OCI-LY7 (cell line): ENCODE measurements at regions not wholly inside any gene's neighbourhood (a gene's known extent, or its start where the extent isn't known, plus 50 kb on each side); places are given as distances from the start of the nearest gene placed in this dataset.

Experiments
- BruUV-seq: library from RNA; stranded (reverse); fragments of 400-500 nt; replicated peaks from 2 replicates; lab custom pipeline; 2021; lab: Mats Ljungman, UMichigan
- CTCF ChIA-PET: fragments of 300-600 bp; sonication (Branson Sonifier 250); formaldehyde crosslinking; loops from one replicate; lab custom pipeline; 2022; ENCODE audit warnings: antibody characterized with exemption; ENCODE audit not compliant: unreplicated experiment; lab: Charles Lee
- POLR2A ChIA-PET: fragments of 300-600 bp; sonication (Branson Sonifier 250); formaldehyde crosslinking; loops from one replicate; lab custom pipeline; 2022; ENCODE audit warnings: antibody characterized with exemption; lab: Charles Lee
- DNase-seq: peaks from one replicate; pipeline ENCODE4 v3.0.0-alpha.2; 2015; ENCODE audit warnings: low spot score
- H2AFZ ChIP-seq: fragments of 200-600 bp; sonication (generic), shearing (Covaris generic); 2 replicates; pipeline ENCODE4 v1.6.1; 2014; ENCODE audit warnings: mild to moderate bottlenecking, antibody characterized with exemption, low read length, moderate library complexity
- H3K27ac ChIP-seq: fragments of 200-600 bp; sonication (generic); 2 replicates; pipeline ENCODE4 v1.5.1; 2014; ENCODE audit warnings: mixed run types, low read depth, mild to moderate bottlenecking, moderate library complexity, low read length, inconsistent platforms; ENCODE audit not compliant: poor library complexity, severe bottlenecking
- H3K36me3 ChIP-seq: fragments of 200-600 bp; sonication (generic); 2 replicates; pipeline ENCODE4 v1.6.1; 2014; ENCODE audit warnings: mild to moderate bottlenecking, antibody characterized with exemption, low read length, moderate library complexity, mixed read lengths; ENCODE audit not compliant: insufficient read depth
- H3K4me1 ChIP-seq: fragments of 200-600 bp; sonication (generic); 2 replicates; pipeline ENCODE4 v1.5.1; 2014; ENCODE audit warnings: mild to moderate bottlenecking, low read length; ENCODE audit not compliant: insufficient read depth, poor library complexity, severe bottlenecking
- H3K4me2 ChIP-seq: fragments of 200-600 bp; sonication (generic); 2 replicates; pipeline ENCODE4 v1.6.1; 2014; ENCODE audit warnings: mild to moderate bottlenecking, low read length
- H3K4me3 ChIP-seq: fragments of 200-600 bp; sonication (generic); 2 replicates; pipeline ENCODE4 v1.5.1; 2014; ENCODE audit warnings: mild to moderate bottlenecking, low read depth, low read length; ENCODE audit not compliant: poor library complexity, severe bottlenecking
- H3K79me2 ChIP-seq: fragments of 200-600 bp; sonication (generic); 2 replicates; pipeline ENCODE4 v1.6.1; 2016; ENCODE audit warnings: low read depth, mild to moderate bottlenecking, low read length, moderate library complexity, mixed read lengths; ENCODE audit not compliant: insufficient read depth
- H3K9me2 ChIP-seq: fragments of 200-600 bp; sonication (generic); 2 replicates; pipeline ENCODE4 v1.6.1; 2016; ENCODE audit warnings: mild to moderate bottlenecking, low read length, mixed read lengths; ENCODE audit not compliant: insufficient read depth
- H3K9me3 ChIP-seq: fragments of 200-600 bp; sonication (generic); 2 replicates; pipeline ENCODE4 v1.6.1; 2014; ENCODE audit warnings: mild to moderate bottlenecking, mixed run types, low read length, mixed read lengths
- H4K20me1 ChIP-seq: fragments of 200-600 bp; sonication (generic); 2 replicates; pipeline ENCODE4 v1.6.1; 2014; ENCODE audit warnings: mild to moderate bottlenecking, antibody characterized with exemption, low read length, moderate library complexity, mixed read lengths; ENCODE audit not compliant: insufficient read depth
- EZH2phosphoT487 ChIP-seq: fragments of 200-600 bp; sonication (generic); IDR thresholded peaks from 2 replicates; pipeline ENCODE4 v1.6.1; 2018; ENCODE audit warnings: low read depth, borderline replicate concordance, mild to moderate bottlenecking, mixed run types, antibody characterized with exemption, low read length, moderate library complexity, mixed read lengths
- intact Hi-C: fragments of 100-400 bp; cut with micrococcal nuclease; formaldehyde crosslinking; loops from one replicate; pipeline ENCODE4 v1.10.0; 2022; ENCODE audit not compliant: unreplicated experiment
- TF ChIP-seq, protein P1 (sequence below): fragments of 200-600 bp; sonication (generic); conservative IDR thresholded peaks from 2 replicates; pipeline ENCODE4 v1.5.1; 2014; ENCODE audit warnings: mild to moderate bottlenecking, antibody characterized with exemption, low read length, moderate library complexity, mixed read lengths

DNA sequence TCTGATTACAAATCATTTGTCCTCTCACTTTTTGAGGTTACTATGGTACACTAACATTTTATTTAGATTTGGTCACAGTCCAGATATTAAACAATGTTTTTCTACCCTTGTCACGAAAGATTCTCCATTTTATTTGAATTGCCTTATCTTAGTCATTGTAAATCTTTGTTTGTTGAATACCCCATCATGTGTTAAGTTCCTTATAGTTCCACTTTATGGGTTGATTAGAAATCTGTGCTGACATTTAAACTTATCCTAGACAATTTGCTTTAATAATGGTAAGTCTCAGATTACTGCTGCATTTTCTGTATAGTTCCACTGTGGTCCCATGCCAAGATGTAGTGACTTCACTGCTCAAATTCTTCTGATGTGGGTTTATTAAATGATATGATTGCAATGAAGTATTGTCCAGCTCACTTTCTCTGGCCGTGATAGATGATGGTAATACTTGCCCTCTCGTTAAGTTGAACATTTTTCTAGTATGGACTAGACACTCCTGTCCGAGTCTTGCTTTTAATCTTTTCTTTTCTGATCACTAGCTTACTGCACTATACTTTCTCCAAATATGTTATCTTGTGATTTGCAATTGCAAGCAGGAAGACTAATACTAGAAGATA, 1107.3 kb downstream of the SLC6A15 start:
- H3K4me1 ChIP-seq = no peaks in the 10 kb centered on the region
- H3K36me3 ChIP-seq = no peaks in the 10 kb centered on the region
- no peak overlapping the region for H2AFZ ChIP-seq
- no peak for DNase-seq
- POLR2A ChIA-PET = no interaction called here
- CTCF ChIA-PET = no interaction called here
- no peaks in the 10 kb centered on the region for H3K79me2 ChIP-seq
- intact Hi-C loops = no loop called here
- H3K4me3 ChIP-seq = no peak overlapping the region
- H3K4me2 ChIP-seq = no peak overlapping the region
- H4K20me1 ChIP-seq = no peaks in the 10 kb centered on the region
- no peaks in the 10 kb centered on the region for H3K9me2 ChIP-seq
- H3K9me3 ChIP-seq = no peaks in the 10 kb centered on the region
- TF ChIP-seq, protein P1, sequence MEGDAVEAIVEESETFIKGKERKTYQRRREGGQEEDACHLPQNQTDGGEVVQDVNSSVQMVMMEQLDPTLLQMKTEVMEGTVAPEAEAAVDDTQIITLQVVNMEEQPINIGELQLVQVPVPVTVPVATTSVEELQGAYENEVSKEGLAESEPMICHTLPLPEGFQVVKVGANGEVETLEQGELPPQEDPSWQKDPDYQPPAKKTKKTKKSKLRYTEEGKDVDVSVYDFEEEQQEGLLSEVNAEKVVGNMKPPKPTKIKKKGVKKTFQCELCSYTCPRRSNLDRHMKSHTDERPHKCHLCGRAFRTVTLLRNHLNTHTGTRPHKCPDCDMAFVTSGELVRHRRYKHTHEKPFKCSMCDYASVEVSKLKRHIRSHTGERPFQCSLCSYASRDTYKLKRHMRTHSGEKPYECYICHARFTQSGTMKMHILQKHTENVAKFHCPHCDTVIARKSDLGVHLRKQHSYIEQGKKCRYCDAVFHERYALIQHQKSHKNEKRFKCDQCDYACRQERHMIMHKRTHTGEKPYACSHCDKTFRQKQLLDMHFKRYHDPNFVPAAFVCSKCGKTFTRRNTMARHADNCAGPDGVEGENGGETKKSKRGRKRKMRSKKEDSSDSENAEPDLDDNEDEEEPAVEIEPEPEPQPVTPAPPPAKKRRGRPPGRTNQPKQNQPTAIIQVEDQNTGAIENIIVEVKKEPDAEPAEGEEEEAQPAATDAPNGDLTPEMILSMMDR = no peak
- no peak for TF ChIP-seq EZH2phosphoT487
- no peak overlapping the region for H3K27ac ChIP-seq
- BruUV-seq = no TSS peak

DNA sequence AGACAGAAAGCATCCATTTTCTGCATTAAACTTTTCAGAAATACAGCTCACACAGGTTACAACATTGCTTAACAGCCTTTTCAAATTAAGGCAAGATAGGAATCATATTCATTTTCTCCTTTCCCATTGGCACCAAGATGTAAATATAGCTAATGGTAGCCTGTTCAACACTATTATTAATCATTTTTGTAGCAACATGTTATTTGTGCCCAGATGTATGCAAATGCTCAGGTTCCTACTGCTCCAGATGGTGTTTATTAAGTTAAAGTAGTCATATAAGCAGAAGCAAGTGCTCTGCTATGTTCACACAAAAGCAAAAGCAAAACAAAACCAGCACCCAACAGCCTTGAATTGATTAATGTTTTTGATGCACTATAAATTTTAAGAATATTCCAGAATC, 1110.6 kb downstream of the SLC6A15 start:
- Histone ChIP-seq H3K79me2 (no peaks in the 10 kb centered on the region), H3K9me3 (no peaks in the 10 kb centered on the region), H4K20me1 (no peaks in the 10 kb centered on the region), H3K27ac (no peak overlapping the region), H3K4me2 (no peak overlapping the region), H2AFZ (no peak overlapping the region), H3K4me3 (no peak overlapping the region), H3K36me3 (no peaks in the 10 kb centered on the region), H3K9me2 (no peaks in the 10 kb centered on the region), H3K4me1 (no peaks in the 10 kb centered on the region)
- DNase-seq = no peak
- intact Hi-C loops = no loop called here
- BruUV-seq = no TSS peak
- CTCF ChIA-PET = no interaction called here
- POLR2A ChIA-PET = no interaction called here
- TF ChIP-seq, protein P1 = no peak
- no peak for TF ChIP-seq EZH2phosphoT487

DNA sequence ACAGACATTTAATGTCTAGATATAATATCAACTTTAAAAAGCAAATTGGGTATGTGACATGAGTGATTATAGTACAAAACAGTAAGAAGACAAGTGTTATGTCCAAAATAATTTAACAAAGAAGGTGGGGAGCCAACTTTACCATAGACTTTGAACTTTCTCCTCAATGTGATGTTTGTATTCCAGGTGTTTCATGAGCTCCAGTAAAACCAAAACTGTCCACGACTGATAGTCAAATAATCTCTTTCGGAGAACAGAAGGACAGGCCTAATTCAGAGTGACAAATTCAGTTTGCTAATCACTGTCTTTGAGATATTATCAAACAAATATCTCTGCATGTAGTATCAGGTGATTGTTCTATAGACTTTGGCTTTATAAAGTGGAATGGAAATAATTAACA, 1112.6 kb downstream of the SLC6A15 start:
- Histone ChIP-seq H3K9me2 (no peaks in the 10 kb centered on the region), H3K4me3 (no peak overlapping the region), H4K20me1 (no peaks in the 10 kb centered on the region), H3K4me2 (no peak overlapping the region), H2AFZ (no peak overlapping the region), H3K36me3 (no peaks in the 10 kb centered on the region), H3K27ac (no peak overlapping the region), H3K9me3 (no peaks in the 10 kb centered on the region), H3K79me2 (no peaks in the 10 kb centered on the region), H3K4me1 (no peaks in the 10 kb centered on the region)
- DNase-seq = no peak
- ChIA-PET CTCF (no interaction called here), POLR2A (no interaction called here)
- TF ChIP-seq, protein P1 = no peak
- no peak for TF ChIP-seq EZH2phosphoT487
- intact Hi-C loops = no loop called here
- no TSS peak for BruUV-seq
